A549 (cell line): ENCODE measurements at regions not wholly inside any gene's neighbourhood (a gene's known extent, or its start where the extent isn't known, plus 50 kb on each side); places are given as distances from the start of the nearest gene placed in this dataset.

Source experiments
- CBX8 ChIP-seq: fragments of 200-600 bp; sonication (generic); IDR thresholded peaks from 2 replicates; pipeline ENCODE4 v1.6.1; 2016
- CHD4 ChIP-seq: fragments of 200-600 bp; sonication (generic); IDR thresholded peaks from 2 replicates; pipeline ENCODE4 v1.6.1; 2016; ENCODE audit warnings: antibody characterized with exemption, mild to moderate bottlenecking, borderline replicate concordance
- EP300 ChIP-seq, 2 experiments: fragments of >200 bp; sonication (Bioruptor Twin); formaldehyde crosslinking; IDR thresholded peaks; 2 replicates in 1 of 2; 3 replicates in 1 of 2; pipeline ENCODE4 v1.6.1; 2016 to 2017
- GATA3 ChIP-seq: IDR thresholded peaks from 2 replicates; pipeline ENCODE4 v1.6.1; 2012; ENCODE audit warnings: borderline replicate concordance
- MAX ChIP-seq: IDR thresholded peaks from 2 replicates; pipeline ENCODE4 v1.6.1; 2012
- POLR2A ChIP-seq: IDR thresholded peaks from 2 replicates; pipeline ENCODE4 v1.6.1; 2012; ENCODE audit warnings: mild to moderate bottlenecking, low read length
- POLR2AphosphoS2 ChIP-seq: conservative IDR thresholded peaks from 2 replicates; pipeline ENCODE4 v1.6.1; 2012; ENCODE audit warnings: low read length, improper control_type of control experiment, inconsistent platforms
- RAD21 ChIP-seq, 2 experiments: fragments of >200 bp in 1 of 2; sonication (Bioruptor Twin) in 1 of 2; formaldehyde crosslinking in 1 of 2; IDR thresholded peaks in 1 of 2; conservative IDR thresholded peaks in 1 of 2; 2 replicates in 1 of 2; 3 replicates in 1 of 2; pipeline ENCODE4 v1.6.1; 2012 to 2018; ENCODE audit warnings: inconsistent platforms in 1 of 2
- REST ChIP-seq: fragments of 200-600 bp; sonication (generic); IDR thresholded peaks from 2 replicates; pipeline ENCODE4 v1.6.1; 2016; ENCODE audit warnings: antibody characterized with exemption, mild to moderate bottlenecking, moderate library complexity
- RFX5 ChIP-seq: fragments of 450-650 bp; IDR thresholded peaks from 2 replicates; pipeline ENCODE4 v1.7.1; 2014; ENCODE audit warnings: antibody characterized with exemption, mild to moderate bottlenecking, moderate library complexity
- SMC3 ChIP-seq: fragments of >200 bp; sonication (Bioruptor Twin); formaldehyde crosslinking; IDR thresholded peaks from 3 replicates; pipeline ENCODE4 v1.6.1; 2018; ENCODE audit warnings: inconsistent platforms
- TP53 ChIP-seq: fragments of 250-450 bp; sonication (Bioruptor Pico); IDR thresholded peaks from 2 replicates; pipeline ENCODE4 v1.5.0; 2021; ENCODE audit warnings: mild to moderate bottlenecking, moderate library complexity
- TF ChIP-seq, protein P1 (sequence below): fragments of >200 bp; sonication (Bioruptor Twin); formaldehyde crosslinking; IDR thresholded peaks from 3 replicates; pipeline ENCODE4 v1.5.1; 2016

- TF ChIP-seq, protein P1, sequence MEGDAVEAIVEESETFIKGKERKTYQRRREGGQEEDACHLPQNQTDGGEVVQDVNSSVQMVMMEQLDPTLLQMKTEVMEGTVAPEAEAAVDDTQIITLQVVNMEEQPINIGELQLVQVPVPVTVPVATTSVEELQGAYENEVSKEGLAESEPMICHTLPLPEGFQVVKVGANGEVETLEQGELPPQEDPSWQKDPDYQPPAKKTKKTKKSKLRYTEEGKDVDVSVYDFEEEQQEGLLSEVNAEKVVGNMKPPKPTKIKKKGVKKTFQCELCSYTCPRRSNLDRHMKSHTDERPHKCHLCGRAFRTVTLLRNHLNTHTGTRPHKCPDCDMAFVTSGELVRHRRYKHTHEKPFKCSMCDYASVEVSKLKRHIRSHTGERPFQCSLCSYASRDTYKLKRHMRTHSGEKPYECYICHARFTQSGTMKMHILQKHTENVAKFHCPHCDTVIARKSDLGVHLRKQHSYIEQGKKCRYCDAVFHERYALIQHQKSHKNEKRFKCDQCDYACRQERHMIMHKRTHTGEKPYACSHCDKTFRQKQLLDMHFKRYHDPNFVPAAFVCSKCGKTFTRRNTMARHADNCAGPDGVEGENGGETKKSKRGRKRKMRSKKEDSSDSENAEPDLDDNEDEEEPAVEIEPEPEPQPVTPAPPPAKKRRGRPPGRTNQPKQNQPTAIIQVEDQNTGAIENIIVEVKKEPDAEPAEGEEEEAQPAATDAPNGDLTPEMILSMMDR = no peak
- no peak for TF ChIP-seq RAD21 (conservative IDR thresholded peaks at IDR 0.05 in 1 of 2, IDR thresholded peaks at IDR 0.05 in 1 of 2)
- no peak for TF ChIP-seq REST
- no peak for TF ChIP-seq POLR2A
- TF ChIP-seq CHD4 = no peak
- no peak for TF ChIP-seq EP300 (IDR thresholded peaks at IDR 0.05)
- no peak for TF ChIP-seq TP53 (CRISPR knock-in tag)
- no peak for TF ChIP-seq RFX5
- TF ChIP-seq MAX = no peak
- TF ChIP-seq CBX8 = no peak
- no peak for TF ChIP-seq GATA3
- no peak for TF ChIP-seq SMC3
- TF ChIP-seq POLR2AphosphoS2 = no peak
These were observed 440.7 kb upstream of the PDE3A start for GRCh38 chr12:19927661-19928060.
